GM12878 (cell line): ENCODE measurements at regions not wholly inside any gene's neighbourhood (a gene's known extent, or its start where the extent isn't known, plus 50 kb on each side); places are given as distances from the start of the nearest gene placed in this dataset.

Source experiments
- ATAC-seq: fragments of 200-7000 bp; cut with Tn5 transposase; 3 replicates; pipeline ENCODE4 v1.9.1; 2020; ENCODE audit warnings: mild to moderate bottlenecking, moderate library complexity
- BruUV-seq: library from RNA; stranded (reverse); fragments of 400-500 nt; replicated peaks from 2 replicates; lab custom pipeline; 2021; lab: Mats Ljungman, UMichigan
- CTCF ChIA-PET: fragments of 300-600 bp; sonication (Branson Sonifier 250); formaldehyde crosslinking; extraction: SDS; loops from one replicate; lab custom pipeline; 2021; ENCODE audit warnings: inconsistent platforms; lab: Yijun Ruan, JAX
- POLR2A ChIA-PET: fragments of 350-600 bp; formaldehyde crosslinking; extraction: SDS; loops from one replicate; lab custom pipeline; 2021; ENCODE audit warnings: inconsistent platforms; lab: Charles Lee
- RAD21 ChIA-PET: fragments of 300-600 bp; sonication (Branson Sonifier 250); formaldehyde crosslinking; loops from one replicate; lab custom pipeline; 2023; ENCODE audit warnings: antibody characterized with exemption; ENCODE audit not compliant: unreplicated experiment; lab: Charles Lee
- SMC1A ChIA-PET: fragments of 300-600 bp; sonication (Branson Sonifier 250); formaldehyde crosslinking; loops from one replicate; lab custom pipeline; 2023; ENCODE audit not compliant: unreplicated experiment, uncharacterized antibody; lab: Charles Lee
- DNase-seq: peaks from one replicate; pipeline ENCODE4 v3.0.0-alpha.2; 2011; ENCODE audit warnings: low read depth, low spot score
- FAIRE-seq: peaks from 3 replicates; lab custom pipeline; 2011; peaks lifted over from hg19 to GRCh38; lab: Jason Lieb, UNC
- H2AFZ ChIP-seq: 2 replicates; pipeline ENCODE4 v1.6.0; 2011; ENCODE audit warnings: low read depth, low read length, control low read depth; ENCODE audit not compliant: control insufficient read depth
- H3K27ac ChIP-seq: 2 replicates; pipeline ENCODE4 v1.5.1; 2011; ENCODE audit warnings: control low read depth; ENCODE audit not compliant: control insufficient read depth, insufficient read depth
- H3K27me3 ChIP-seq, 2 experiments: replicated peaks in 1 of 2; 2 replicates each; pipeline versions ENCODE4 v1.6.0 to v1.6.1; 2011; ENCODE audit warnings: low read length in 1 of 2; ENCODE audit not compliant: control insufficient read depth in 2 of 2, insufficient read depth in 2 of 2
- H3K36me3 ChIP-seq, 2 experiments: 2 replicates each; pipeline ENCODE4 v1.5.1; 2011; ENCODE audit warnings: low read length in 1 of 2; ENCODE audit not compliant: control insufficient read depth in 2 of 2, insufficient read depth in 2 of 2
- H3K4me1 ChIP-seq: 2 replicates; pipeline ENCODE4 v1.6.1; 2011; ENCODE audit warnings: mild to moderate bottlenecking, low read length, moderate library complexity, mixed read lengths; ENCODE audit not compliant: control insufficient read depth, insufficient read depth
- H3K4me2 ChIP-seq: 2 replicates; pipeline ENCODE4 v1.6.0; 2011; ENCODE audit warnings: control low read depth; ENCODE audit not compliant: control insufficient read depth, insufficient read depth
- H3K4me3 ChIP-seq: fragments of 200-600 bp; sonication (generic); 2 replicates; pipeline ENCODE4 v1.5.1; 2016
- H3K79me2 ChIP-seq: 2 replicates; pipeline ENCODE4 v1.6.0; 2011; ENCODE audit warnings: low read length; ENCODE audit not compliant: control insufficient read depth, insufficient read depth
- H3K9ac ChIP-seq: 2 replicates; pipeline ENCODE4 v1.8.0; 2011; ENCODE audit warnings: low read length, control low read depth, mixed read lengths; ENCODE audit not compliant: control insufficient read depth, insufficient read depth
- H3K9me3 ChIP-seq: replicated peaks from 3 replicates; pipeline ENCODE4 v1.5.1; 2011; ENCODE audit warnings: mild to moderate bottlenecking, low read length; ENCODE audit not compliant: control insufficient read depth, insufficient read depth
- H4K20me1 ChIP-seq: 2 replicates; pipeline ENCODE4 v1.6.0; 2011; ENCODE audit not compliant: control insufficient read depth, insufficient read depth
- ASH2L ChIP-seq: fragments of 300-600, 200-600 bp; sonication (generic); IDR thresholded peaks from 2 replicates; pipeline ENCODE4 v1.6.1; 2017; ENCODE audit warnings: low read depth, mild to moderate bottlenecking, borderline replicate concordance
- BHLHE40 ChIP-seq, 2 experiments: fragments of 450-650 bp in 1 of 2; IDR thresholded peaks; 2 replicates each; pipeline ENCODE4 v1.6.1; 2011 to 2017; ENCODE audit warnings: low read depth in 2 of 2, borderline replicate concordance in 1 of 2, improper control_type of control experiment in 1 of 2, low read length in 1 of 2, mild to moderate bottlenecking in 1 of 2
- CBX3 ChIP-seq: fragments of 200-600 bp; sonication (generic); IDR thresholded peaks from 2 replicates; pipeline ENCODE4 v1.6.1; 2016; ENCODE audit warnings: low read depth, borderline replicate concordance
- FOXK2 ChIP-seq: fragments of 450-650 bp; IDR thresholded peaks from 2 replicates; pipeline ENCODE4 v1.6.1; 2017; ENCODE audit warnings: mild to moderate bottlenecking, moderate library complexity
- IRF4 ChIP-seq: IDR thresholded peaks from 2 replicates; pipeline ENCODE4 v1.6.1; 2011; ENCODE audit warnings: low read depth, low read length
- MEF2A ChIP-seq: IDR thresholded peaks from 2 replicates; pipeline ENCODE4 v1.6.1; 2011; ENCODE audit warnings: low read depth, mild to moderate bottlenecking, low read length, moderate library complexity; ENCODE audit not compliant: insufficient read depth
- MLLT1 ChIP-seq: fragments of 450-650 bp; IDR thresholded peaks from 2 replicates; pipeline ENCODE4 v1.6.1; 2016; ENCODE audit warnings: mild to moderate bottlenecking
- PAX5 ChIP-seq: IDR thresholded peaks from 2 replicates; pipeline ENCODE4 v1.6.1; 2011; ENCODE audit warnings: low read depth, low read length, borderline replicate concordance
- SKIL ChIP-seq: fragments of 450-650 bp; IDR thresholded peaks from 2 replicates; pipeline ENCODE4 v1.6.1; 2017; ENCODE audit warnings: mild to moderate bottlenecking, low read depth, inconsistent platforms; ENCODE audit not compliant: poor library complexity, severe bottlenecking
- SREBF2 ChIP-seq: IDR thresholded peaks from 2 replicates; pipeline ENCODE4 v1.6.1; 2012; ENCODE audit warnings: mild to moderate bottlenecking, low read length
- STAT1 ChIP-seq: fragments of 450-650 bp; conservative IDR thresholded peaks from 2 replicates; pipeline ENCODE4 v1.6.1; 2014; ENCODE audit warnings: antibody characterized with exemption, mild to moderate bottlenecking
- TCF12 ChIP-seq: IDR thresholded peaks from 2 replicates; pipeline ENCODE4 v1.6.1; 2011; ENCODE audit warnings: low read depth, mild to moderate bottlenecking, low read length
- USF2 ChIP-seq: IDR thresholded peaks from 2 replicates; pipeline ENCODE4 v1.6.1; 2011; ENCODE audit warnings: low read depth, low read length, improper control_type of control experiment, borderline replicate concordance
- WGBS: methylation state at CpG from one replicate; pipeline ENCODE4 v1.1.6; 2016; ENCODE audit warnings: low lambda C conversion rate; ENCODE audit not compliant: insufficient replicate concordance, insufficient coverage; ENCODE audit errors: missing lambda C conversion rate; 5-methylcytosine and 5-hydroxymethylcytosine counted together
- in situ Hi-C: fragments of 300-500 bp; cut with MboI; formaldehyde crosslinking; loops from 9 replicates; pipeline ENCODE4 v1.14.3; 2018; ENCODE audit warnings: mixed read lengths
- intact Hi-C: fragments of 100-400 bp; cut with micrococcal nuclease; formaldehyde crosslinking; loops from one replicate; pipeline ENCODE4 v1.14.2; 2022; ENCODE audit not compliant: unreplicated experiment
- TF ChIP-seq, protein P1 (sequence below): fragments of 450-650 bp; IDR thresholded peaks from 2 replicates; pipeline ENCODE4 v1.6.1; 2016; ENCODE audit warnings: mild to moderate bottlenecking
- TF ChIP-seq, protein P2 (sequence below): fragments of 450-650 bp; formaldehyde crosslinking; IDR thresholded peaks from 2 replicates; pipeline ENCODE4 v1.4.0; 2022; ENCODE audit warnings: mild to moderate bottlenecking, moderate library complexity

DNA sequence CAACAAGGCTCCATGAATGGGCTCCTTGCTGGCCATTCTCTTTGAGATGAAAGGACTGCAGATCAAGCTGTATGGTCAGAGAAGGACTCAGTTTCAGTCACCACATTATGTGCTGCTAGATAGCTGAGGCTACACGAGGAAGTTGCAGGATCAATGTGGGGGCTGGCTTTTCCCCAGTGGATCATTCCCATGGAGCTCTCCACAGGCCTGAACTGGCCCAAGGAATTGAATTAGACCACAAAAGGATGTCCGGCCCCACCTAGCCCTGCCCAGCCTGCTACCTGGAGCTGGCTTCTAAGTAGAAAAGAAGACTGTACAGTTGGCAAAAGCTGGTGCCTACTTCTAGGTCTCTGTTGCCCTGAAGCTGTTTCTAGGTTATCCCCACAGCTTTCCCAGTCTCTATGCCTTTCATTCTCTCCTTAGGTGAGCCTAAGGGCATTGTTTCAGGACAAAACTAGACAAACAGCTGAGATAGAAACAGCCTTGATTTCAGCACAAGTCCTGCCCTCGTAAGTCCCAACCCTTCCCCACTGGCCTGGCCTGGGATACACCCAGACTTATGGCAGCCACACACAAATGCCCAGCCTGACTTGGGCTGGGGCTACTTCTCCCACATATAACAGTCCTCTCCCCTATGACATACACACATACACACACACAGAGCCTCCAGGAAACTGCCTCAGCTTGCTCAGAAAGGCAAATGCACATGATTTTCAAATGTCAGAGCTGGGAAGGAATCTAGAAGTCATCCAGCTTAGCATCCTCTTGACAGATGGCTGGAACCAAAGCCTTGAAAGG is 129.1 kb upstream of the NCAM1 start:
- RAD21 ChIA-PET, result no interaction called here
- no peak for FAIRE-seq
- intact Hi-C loops, result no loop called here
- TF ChIP-seq SREBF2 (no peak), CBX3 (no peak), USF2 (no peak), SKIL (no peak), STAT1 (no peak), ASH2L (no peak), PAX5 (no peak), MEF2A (no peak), BHLHE40 (IDR thresholded peaks at IDR 0.05; ENCODE audit: borderline replicate concordance in 1 of 2, low read depth in 2 of 2, low read length in 1 of 2) (no peak), FOXK2 (no peak), IRF4 (no peak), MLLT1 (no peak), TCF12 (no peak)
- TF ChIP-seq, protein P1, sequence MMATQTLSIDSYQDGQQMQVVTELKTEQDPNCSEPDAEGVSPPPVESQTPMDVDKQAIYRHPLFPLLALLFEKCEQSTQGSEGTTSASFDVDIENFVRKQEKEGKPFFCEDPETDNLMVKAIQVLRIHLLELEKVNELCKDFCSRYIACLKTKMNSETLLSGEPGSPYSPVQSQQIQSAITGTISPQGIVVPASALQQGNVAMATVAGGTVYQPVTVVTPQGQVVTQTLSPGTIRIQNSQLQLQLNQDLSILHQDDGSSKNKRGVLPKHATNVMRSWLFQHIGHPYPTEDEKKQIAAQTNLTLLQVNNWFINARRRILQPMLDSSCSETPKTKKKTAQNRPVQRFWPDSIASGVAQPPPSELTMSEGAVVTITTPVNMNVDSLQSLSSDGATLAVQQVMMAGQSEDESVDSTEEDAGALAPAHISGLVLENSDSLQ, result no peak
- TF ChIP-seq, protein P2, sequence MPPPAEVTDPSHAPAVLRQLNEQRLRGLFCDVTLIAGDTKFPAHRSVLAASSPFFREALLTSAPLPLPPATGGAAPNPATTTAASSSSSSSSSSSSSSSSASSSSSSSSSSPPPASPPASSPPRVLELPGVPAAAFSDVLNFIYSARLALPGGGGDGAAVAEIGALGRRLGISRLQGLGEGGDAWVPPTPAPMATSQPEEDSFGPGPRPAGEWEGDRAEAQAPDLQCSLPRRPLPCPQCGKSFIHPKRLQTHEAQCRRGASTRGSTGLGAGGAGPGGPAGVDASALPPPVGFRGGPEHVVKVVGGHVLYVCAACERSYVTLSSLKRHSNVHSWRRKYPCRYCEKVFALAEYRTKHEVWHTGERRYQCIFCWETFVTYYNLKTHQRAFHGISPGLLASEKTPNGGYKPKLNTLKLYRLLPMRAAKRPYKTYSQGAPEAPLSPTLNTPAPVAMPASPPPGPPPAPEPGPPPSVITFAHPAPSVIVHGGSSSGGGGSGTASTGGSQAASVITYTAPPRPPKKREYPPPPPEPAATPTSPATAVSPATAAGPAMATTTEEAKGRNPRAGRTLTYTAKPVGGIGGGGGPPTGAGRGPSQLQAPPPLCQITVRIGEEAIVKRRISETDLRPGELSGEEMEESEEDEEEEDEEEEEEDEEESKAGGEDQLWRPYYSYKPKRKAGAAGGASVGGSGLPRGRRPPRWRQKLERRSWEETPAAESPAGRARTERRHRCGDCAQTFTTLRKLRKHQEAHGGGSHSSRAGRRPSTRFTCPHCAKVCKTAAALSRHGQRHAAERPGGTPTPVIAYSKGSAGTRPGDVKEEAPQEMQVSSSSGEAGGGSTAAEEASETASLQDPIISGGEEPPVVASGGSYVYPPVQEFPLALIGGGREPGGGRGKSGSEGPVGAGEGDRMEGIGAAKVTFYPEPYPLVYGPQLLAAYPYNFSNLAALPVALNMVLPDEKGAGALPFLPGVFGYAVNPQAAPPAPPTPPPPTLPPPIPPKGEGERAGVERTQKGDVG (CRISPR knock-in tag), result no peak

More for the DNA sequence above, 129.1 kb upstream of the NCAM1 start:
- H3K36me3 ChIP-seq, result no peaks in the 10 kb centered on the region
- ChIA-PET POLR2A (no interaction called here), SMC1A (no interaction called here), CTCF (interaction anchor here (2.3 kb wide), 1 partner anchor 244 kb away, joined by 6 read pairs; no protein-coding TSS in a partner anchor)
- ATAC-seq (no peak), DNase-seq (no peak)
- in situ Hi-C loops, result no loop called here
- H3K4me2 ChIP-seq, result no peak overlapping the region
- 21% methylated on average over 3 of the region's 3 CpGs for WGBS
- peaks cover 0 to 4% of the 10 kb centered on the region in 2 experiments; a peak in 3 of 4 replicates for H3K27me3 ChIP-seq
- H3K9ac ChIP-seq, result no peak overlapping the region
- H4K20me1 ChIP-seq, result no peaks in the 10 kb centered on the region
- H3K4me3 ChIP-seq, result no peak overlapping the region
- no peak overlapping the region for H3K27ac ChIP-seq
- H2AFZ ChIP-seq, result no peak overlapping the region
- BruUV-seq, result no TSS peak
- no peaks in the 10 kb centered on the region for H3K9me3 ChIP-seq
- no peaks in the 10 kb centered on the region for H3K4me1 ChIP-seq
- no peaks in the 10 kb centered on the region for H3K79me2 ChIP-seq
